ENCODE measurements at regions not wholly inside any gene's neighbourhood (a gene's known extent, or its start where the extent isn't known, plus 50 kb on each side); places are given as distances from the start of the nearest gene placed in this dataset.

DNA sequence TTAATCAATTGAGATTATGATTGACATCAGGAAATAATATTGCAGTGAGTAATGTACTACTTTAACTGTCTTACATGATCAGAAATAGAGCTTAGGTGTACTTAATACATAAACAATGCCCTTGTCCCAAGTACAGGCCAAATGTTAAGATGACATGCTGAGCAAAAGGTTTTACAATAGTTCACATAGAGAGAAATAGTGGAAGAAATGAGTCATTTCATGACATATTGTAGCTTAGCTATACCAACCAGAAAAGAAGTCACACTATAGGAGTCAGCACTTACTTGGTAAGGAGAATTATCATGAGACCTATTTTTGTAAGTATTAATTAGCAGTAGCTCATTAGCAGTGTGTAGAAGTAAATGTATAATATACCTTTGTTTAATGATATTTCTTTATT is 96.4 kb upstream of the NANOGP8 start:
- TF ChIP-seq, protein P1, sequence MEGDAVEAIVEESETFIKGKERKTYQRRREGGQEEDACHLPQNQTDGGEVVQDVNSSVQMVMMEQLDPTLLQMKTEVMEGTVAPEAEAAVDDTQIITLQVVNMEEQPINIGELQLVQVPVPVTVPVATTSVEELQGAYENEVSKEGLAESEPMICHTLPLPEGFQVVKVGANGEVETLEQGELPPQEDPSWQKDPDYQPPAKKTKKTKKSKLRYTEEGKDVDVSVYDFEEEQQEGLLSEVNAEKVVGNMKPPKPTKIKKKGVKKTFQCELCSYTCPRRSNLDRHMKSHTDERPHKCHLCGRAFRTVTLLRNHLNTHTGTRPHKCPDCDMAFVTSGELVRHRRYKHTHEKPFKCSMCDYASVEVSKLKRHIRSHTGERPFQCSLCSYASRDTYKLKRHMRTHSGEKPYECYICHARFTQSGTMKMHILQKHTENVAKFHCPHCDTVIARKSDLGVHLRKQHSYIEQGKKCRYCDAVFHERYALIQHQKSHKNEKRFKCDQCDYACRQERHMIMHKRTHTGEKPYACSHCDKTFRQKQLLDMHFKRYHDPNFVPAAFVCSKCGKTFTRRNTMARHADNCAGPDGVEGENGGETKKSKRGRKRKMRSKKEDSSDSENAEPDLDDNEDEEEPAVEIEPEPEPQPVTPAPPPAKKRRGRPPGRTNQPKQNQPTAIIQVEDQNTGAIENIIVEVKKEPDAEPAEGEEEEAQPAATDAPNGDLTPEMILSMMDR (IDR thresholded peaks at IDR 0.05; ENCODE audit: insufficient read depth, low read depth, low read length) = no peak
- no peak for TF ChIP-seq EZH2 (IDR thresholded peaks at IDR 0.05; ENCODE audit: insufficient read depth, low read length)
